HL-60 (cell line): ENCODE measurements at regions not wholly inside any gene's neighbourhood (a gene's known extent, or its start where the extent isn't known, plus 50 kb on each side); places are given as distances from the start of the nearest gene placed in this dataset.
"Not testable (repeated sequence)": the region's sequence is repeated elsewhere in the genome, so short reads cannot be mapped to it uniquely, and the experiment has no call there.

Experiments used
- GABPA ChIP-seq: IDR thresholded peaks from 2 replicates; pipeline ENCODE4 v1.6.1; 2012; ENCODE audit warnings: low read depth
- TF ChIP-seq, protein P1 (sequence below): IDR thresholded peaks from 2 replicates; pipeline ENCODE4 v1.6.1; 2012; ENCODE audit warnings: low read depth; ENCODE audit not compliant: insufficient replicate concordance
- TF ChIP-seq, protein P2 (sequence below): IDR thresholded peaks from one replicate; pipeline ENCODE4 v1.5.1; 2011; ENCODE audit warnings: low read length, control low read depth, inconsistent platforms; ENCODE audit not compliant: insufficient read depth

DNA sequence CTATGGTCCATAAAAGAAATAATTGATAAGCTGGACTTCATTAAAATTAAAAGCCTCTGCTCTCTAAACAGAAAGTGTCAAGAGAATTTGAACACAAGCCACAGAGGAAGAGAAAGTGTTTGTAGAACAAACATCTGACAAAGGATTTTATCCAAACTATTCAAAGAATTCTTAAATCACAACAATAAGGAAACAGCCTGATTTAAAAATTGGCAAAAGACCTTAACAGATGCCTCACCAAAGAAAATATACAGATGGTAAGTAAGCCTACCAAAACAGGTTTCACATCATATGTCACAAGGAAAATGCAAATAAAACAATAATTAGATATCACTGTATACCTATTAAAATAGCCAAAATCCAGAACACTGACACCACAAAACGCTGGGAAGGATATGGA lies 612.0 kb downstream of the TTLL7 start:
- not testable (repeated sequence) for TF ChIP-seq GABPA
- TF ChIP-seq, protein P1, sequence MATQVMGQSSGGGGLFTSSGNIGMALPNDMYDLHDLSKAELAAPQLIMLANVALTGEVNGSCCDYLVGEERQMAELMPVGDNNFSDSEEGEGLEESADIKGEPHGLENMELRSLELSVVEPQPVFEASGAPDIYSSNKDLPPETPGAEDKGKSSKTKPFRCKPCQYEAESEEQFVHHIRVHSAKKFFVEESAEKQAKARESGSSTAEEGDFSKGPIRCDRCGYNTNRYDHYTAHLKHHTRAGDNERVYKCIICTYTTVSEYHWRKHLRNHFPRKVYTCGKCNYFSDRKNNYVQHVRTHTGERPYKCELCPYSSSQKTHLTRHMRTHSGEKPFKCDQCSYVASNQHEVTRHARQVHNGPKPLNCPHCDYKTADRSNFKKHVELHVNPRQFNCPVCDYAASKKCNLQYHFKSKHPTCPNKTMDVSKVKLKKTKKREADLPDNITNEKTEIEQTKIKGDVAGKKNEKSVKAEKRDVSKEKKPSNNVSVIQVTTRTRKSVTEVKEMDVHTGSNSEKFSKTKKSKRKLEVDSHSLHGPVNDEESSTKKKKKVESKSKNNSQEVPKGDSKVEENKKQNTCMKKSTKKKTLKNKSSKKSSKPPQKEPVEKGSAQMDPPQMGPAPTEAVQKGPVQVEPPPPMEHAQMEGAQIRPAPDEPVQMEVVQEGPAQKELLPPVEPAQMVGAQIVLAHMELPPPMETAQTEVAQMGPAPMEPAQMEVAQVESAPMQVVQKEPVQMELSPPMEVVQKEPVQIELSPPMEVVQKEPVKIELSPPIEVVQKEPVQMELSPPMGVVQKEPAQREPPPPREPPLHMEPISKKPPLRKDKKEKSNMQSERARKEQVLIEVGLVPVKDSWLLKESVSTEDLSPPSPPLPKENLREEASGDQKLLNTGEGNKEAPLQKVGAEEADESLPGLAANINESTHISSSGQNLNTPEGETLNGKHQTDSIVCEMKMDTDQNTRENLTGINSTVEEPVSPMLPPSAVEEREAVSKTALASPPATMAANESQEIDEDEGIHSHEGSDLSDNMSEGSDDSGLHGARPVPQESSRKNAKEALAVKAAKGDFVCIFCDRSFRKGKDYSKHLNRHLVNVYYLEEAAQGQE = not testable (repeated sequence)
- TF ChIP-seq, protein P2, sequence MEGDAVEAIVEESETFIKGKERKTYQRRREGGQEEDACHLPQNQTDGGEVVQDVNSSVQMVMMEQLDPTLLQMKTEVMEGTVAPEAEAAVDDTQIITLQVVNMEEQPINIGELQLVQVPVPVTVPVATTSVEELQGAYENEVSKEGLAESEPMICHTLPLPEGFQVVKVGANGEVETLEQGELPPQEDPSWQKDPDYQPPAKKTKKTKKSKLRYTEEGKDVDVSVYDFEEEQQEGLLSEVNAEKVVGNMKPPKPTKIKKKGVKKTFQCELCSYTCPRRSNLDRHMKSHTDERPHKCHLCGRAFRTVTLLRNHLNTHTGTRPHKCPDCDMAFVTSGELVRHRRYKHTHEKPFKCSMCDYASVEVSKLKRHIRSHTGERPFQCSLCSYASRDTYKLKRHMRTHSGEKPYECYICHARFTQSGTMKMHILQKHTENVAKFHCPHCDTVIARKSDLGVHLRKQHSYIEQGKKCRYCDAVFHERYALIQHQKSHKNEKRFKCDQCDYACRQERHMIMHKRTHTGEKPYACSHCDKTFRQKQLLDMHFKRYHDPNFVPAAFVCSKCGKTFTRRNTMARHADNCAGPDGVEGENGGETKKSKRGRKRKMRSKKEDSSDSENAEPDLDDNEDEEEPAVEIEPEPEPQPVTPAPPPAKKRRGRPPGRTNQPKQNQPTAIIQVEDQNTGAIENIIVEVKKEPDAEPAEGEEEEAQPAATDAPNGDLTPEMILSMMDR = not testable (repeated sequence)
